HTR-8/SVneo (cell line): ENCODE measurements at regions not wholly inside any gene's neighbourhood (a gene's known extent, or its start where the extent isn't known, plus 50 kb on each side); places are given as distances from the start of the nearest gene placed in this dataset.
"Not testable (repeated sequence)": the region's sequence is repeated elsewhere in the genome, so short reads cannot be mapped to it uniquely, and the experiment has no call there.

ENCODE experiments used
- DNase-seq: peaks from one replicate; pipeline ENCODE4 v3.0.0; 2011; ENCODE audit warnings: low spot score, mixed read lengths; ENCODE audit not compliant: insufficient read length
- FAIRE-seq: peaks from 2 replicates; lab custom pipeline; 2011; peaks lifted over from hg19 to GRCh38; lab: Jason Lieb, UNC

GRCh38 chr17:64800987-64801386 is 118.3 kb downstream of the LRRC37A3 start:
- DNase-seq, FAIRE-seq: not testable (repeated sequence)

GRCh38 chr17:64800361-64800895 is 118.8 kb downstream of the LRRC37A3 start:
- FAIRE-seq, DNase-seq: not testable (repeated sequence)

- not testable (repeated sequence) for FAIRE-seq, DNase-seq
Observed at GRCh38 chr17:64799543-64800188, 119.6 kb downstream of the LRRC37A3 start.

- DNase-seq, FAIRE-seq: not testable (repeated sequence)
Observed at GRCh38 chr17:64798961-64799360, 120.3 kb downstream of the LRRC37A3 start.

- not testable (repeated sequence) for DNase-seq, FAIRE-seq
Observed at GRCh38 chr17:64798489-64798790, 120.8 kb downstream of the LRRC37A3 start.

GRCh38 chr17:64797746-64798488 is 121.4 kb downstream of the LRRC37A3 start:
- DNase-seq, FAIRE-seq: not testable (repeated sequence)

- not testable (repeated sequence) for FAIRE-seq, DNase-seq
Observed at GRCh38 chr17:64795342-64795741, 123.9 kb downstream of the LRRC37A3 start.

- not testable (repeated sequence) for FAIRE-seq
Observed at GRCh38 chr17:64794548-64795274, 124.6 kb downstream of the LRRC37A3 start.

GRCh38 chr17:64794113-64794512 is 125.2 kb downstream of the LRRC37A3 start:
- DNase-seq, FAIRE-seq: not testable (repeated sequence)

More at GRCh38 chr17:64794548-64795274, 124.6 kb downstream of the LRRC37A3 start:
- DNase-seq: not testable (repeated sequence)

- peak; percentile 35 for DNase-seq
- peak; percentile 59 for FAIRE-seq
Observed at GRCh38 chr17:64792793-64793575, 126.3 kb downstream of the LRRC37A3 start.

- FAIRE-seq: peak; percentile 76
- not testable (repeated sequence) for DNase-seq
Observed at GRCh38 chr17:64792276-64792675, 127.0 kb downstream of the LRRC37A3 start.

- DNase-seq, FAIRE-seq: not testable (repeated sequence)
Observed at GRCh38 chr17:64791691-64792090, 127.6 kb downstream of the LRRC37A3 start.

GRCh38 chr17:64791226-64791625 is 128.1 kb downstream of the LRRC37A3 start:
- FAIRE-seq, DNase-seq: not testable (repeated sequence)

GRCh38 chr17:64790690-64791089 is 128.6 kb upstream of the SMURF2 start:
- FAIRE-seq, DNase-seq: not testable (repeated sequence)

GRCh38 chr17:64790193-64790592 is 128.1 kb upstream of the SMURF2 start:
- FAIRE-seq, DNase-seq: not testable (repeated sequence)

- DNase-seq, FAIRE-seq: not testable (repeated sequence)
Observed at GRCh38 chr17:64789061-64789445, 126.9 kb upstream of the SMURF2 start.

GRCh38 chr17:64788286-64789060 is 126.4 kb upstream of the SMURF2 start:
- DNase-seq: no peak
- no peak for FAIRE-seq

GRCh38 chr17:64787921-64788271 is 125.8 kb upstream of the SMURF2 start:
- FAIRE-seq (no peak), DNase-seq (no peak)
